ENCODE measurements at regions not wholly inside any gene's neighbourhood (a gene's known extent, or its start where the extent isn't known, plus 50 kb on each side); places are given as distances from the start of the nearest gene placed in this dataset.

DNA sequence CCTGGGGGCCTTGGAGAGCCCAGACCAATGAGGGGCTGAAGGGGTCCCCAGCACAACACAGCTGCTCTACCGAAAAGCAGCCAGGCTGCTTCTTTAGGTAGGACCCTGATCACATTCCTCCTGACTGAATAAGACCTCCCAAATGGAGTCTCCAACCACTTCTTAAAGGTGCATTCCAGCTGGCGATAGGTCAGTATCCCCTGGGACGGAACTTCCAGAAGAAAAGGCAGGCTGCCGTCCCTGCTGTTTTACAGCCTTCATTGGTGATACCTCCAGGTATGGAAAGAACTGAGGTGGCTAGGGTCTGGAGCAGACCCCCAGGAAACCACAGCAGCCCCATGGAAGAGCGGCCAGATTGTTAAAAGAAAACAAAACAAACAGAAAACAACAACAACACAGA, 340.6 kb downstream of the BTG1 start:
- no peaks in the 10 kb centered on the region for H4K20me1 ChIP-seq (ENCODE audit: insufficient read depth, low read length)
- no peaks in the 10 kb centered on the region for H3F3A ChIP-seq (ENCODE audit: insufficient read depth, low read length)
- no peaks in the 10 kb centered on the region for H3K27me3 ChIP-seq (ENCODE audit: insufficient read depth, low read length)
- no peaks in the 10 kb centered on the region for H3K36me3 ChIP-seq (ENCODE audit: insufficient read depth, low read length)
- no peak overlapping the region for H3K4me2 ChIP-seq (ENCODE audit: low read length)
- no peak overlapping the region for H3K4me3 ChIP-seq (ENCODE audit: low read depth, low read length, poor library complexity, severe bottlenecking)
- TF ChIP-seq EZH2 (IDR thresholded peaks at IDR 0.05; ENCODE audit: borderline replicate concordance, low read length) = no peak
- TF ChIP-seq, protein P1, sequence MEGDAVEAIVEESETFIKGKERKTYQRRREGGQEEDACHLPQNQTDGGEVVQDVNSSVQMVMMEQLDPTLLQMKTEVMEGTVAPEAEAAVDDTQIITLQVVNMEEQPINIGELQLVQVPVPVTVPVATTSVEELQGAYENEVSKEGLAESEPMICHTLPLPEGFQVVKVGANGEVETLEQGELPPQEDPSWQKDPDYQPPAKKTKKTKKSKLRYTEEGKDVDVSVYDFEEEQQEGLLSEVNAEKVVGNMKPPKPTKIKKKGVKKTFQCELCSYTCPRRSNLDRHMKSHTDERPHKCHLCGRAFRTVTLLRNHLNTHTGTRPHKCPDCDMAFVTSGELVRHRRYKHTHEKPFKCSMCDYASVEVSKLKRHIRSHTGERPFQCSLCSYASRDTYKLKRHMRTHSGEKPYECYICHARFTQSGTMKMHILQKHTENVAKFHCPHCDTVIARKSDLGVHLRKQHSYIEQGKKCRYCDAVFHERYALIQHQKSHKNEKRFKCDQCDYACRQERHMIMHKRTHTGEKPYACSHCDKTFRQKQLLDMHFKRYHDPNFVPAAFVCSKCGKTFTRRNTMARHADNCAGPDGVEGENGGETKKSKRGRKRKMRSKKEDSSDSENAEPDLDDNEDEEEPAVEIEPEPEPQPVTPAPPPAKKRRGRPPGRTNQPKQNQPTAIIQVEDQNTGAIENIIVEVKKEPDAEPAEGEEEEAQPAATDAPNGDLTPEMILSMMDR (IDR thresholded peaks at IDR 0.05; ENCODE audit: low read length) = no peak
- no peak overlapping the region for H3K9ac ChIP-seq (ENCODE audit: low read length)
- no peaks in the 10 kb centered on the region for H3K79me2 ChIP-seq (ENCODE audit: insufficient read depth, low read length)
- H3K9me3 ChIP-seq (ENCODE audit: low read length) = no peaks in the 10 kb centered on the region
- H3K9me2 ChIP-seq (ENCODE audit: low read depth, low read length) = no peaks in the 10 kb centered on the region
- no peak overlapping the region for H2AFZ ChIP-seq (ENCODE audit: low read length)
- no peak overlapping the region for H3K27ac ChIP-seq (ENCODE audit: low read depth, low read length, poor library complexity, severe bottlenecking)
- no peaks in the 10 kb centered on the region for H3K4me1 ChIP-seq (ENCODE audit: insufficient read depth, low read length, severe bottlenecking)

DNA sequence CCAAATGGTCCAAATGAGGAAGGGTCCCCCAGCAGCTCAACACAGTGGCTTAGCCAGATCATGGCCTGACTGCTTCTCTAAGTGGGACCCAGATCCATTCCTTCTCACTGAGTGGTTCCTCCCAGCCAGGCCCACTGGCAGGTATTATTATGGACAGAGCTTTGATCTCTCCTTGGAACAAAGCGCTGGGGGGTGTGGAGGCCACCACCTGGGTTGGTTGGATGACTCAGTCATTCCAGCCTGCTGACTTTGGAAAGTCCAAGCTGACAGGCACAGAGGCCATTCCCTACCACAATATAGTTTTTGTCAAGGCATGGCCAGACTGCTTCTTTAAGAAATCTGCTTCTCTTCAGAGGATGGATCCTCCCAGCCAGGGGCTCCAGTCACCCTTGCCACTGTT, 341.1 kb downstream of the BTG1 start:
- H3K27me3 ChIP-seq (ENCODE audit: insufficient read depth, low read length) = no peaks in the 10 kb centered on the region
- no peak overlapping the region for H3K4me2 ChIP-seq (ENCODE audit: low read length)
- H4K20me1 ChIP-seq (ENCODE audit: insufficient read depth, low read length) = no peaks in the 10 kb centered on the region
- H3K27ac ChIP-seq (ENCODE audit: low read depth, low read length, poor library complexity, severe bottlenecking) = no peak overlapping the region
- no peaks in the 10 kb centered on the region for H3K9me3 ChIP-seq (ENCODE audit: low read length)
- TF ChIP-seq, protein P1 (IDR thresholded peaks at IDR 0.05; ENCODE audit: low read length) = no peak
- no peak for TF ChIP-seq EZH2 (IDR thresholded peaks at IDR 0.05; ENCODE audit: borderline replicate concordance, low read length)
- H3K4me1 ChIP-seq (ENCODE audit: insufficient read depth, low read length, severe bottlenecking) = no peaks in the 10 kb centered on the region
- H3K36me3 ChIP-seq (ENCODE audit: insufficient read depth, low read length) = no peaks in the 10 kb centered on the region
- no peaks in the 10 kb centered on the region for H3F3A ChIP-seq (ENCODE audit: insufficient read depth, low read length)
- H3K79me2 ChIP-seq (ENCODE audit: insufficient read depth, low read length) = no peaks in the 10 kb centered on the region
- no peak overlapping the region for H2AFZ ChIP-seq (ENCODE audit: low read length)
- H3K9me2 ChIP-seq (ENCODE audit: low read depth, low read length) = no peaks in the 10 kb centered on the region
- H3K4me3 ChIP-seq (ENCODE audit: low read depth, low read length, poor library complexity, severe bottlenecking) = no peak overlapping the region
- H3K9ac ChIP-seq (ENCODE audit: low read length) = no peak overlapping the region

DNA sequence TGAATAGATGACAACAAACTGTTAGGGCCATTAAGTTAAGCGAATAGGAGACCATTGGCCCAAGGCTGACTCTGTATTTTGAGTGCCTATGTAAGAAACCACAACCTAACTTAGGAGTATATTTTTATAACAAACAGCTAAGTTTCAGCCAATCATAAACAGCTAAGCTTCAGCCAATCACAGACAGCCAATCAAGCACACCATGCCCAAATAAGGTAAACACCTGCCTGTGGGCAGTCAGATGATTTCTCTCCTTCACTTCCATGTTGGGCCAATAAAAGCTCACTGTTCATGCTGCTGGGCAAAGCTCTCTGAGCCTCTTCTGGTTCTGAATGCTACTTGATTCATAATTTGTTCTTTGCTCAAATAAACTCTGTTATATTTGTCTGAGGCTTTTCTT, 344.6 kb downstream of the BTG1 start:
- no peaks in the 10 kb centered on the region for H4K20me1 ChIP-seq (ENCODE audit: insufficient read depth, low read length)
- no peaks in the 10 kb centered on the region for H3K36me3 ChIP-seq (ENCODE audit: insufficient read depth, low read length)
- no peaks in the 10 kb centered on the region for H3K9me2 ChIP-seq (ENCODE audit: low read depth, low read length)
- no peaks in the 10 kb centered on the region for H3F3A ChIP-seq (ENCODE audit: insufficient read depth, low read length)
- no peaks in the 10 kb centered on the region for H3K27me3 ChIP-seq (ENCODE audit: insufficient read depth, low read length)
- no peak overlapping the region for H3K4me2 ChIP-seq (ENCODE audit: low read length)
- H2AFZ ChIP-seq (ENCODE audit: low read length) = no peak overlapping the region
- no peak for TF ChIP-seq EZH2 (IDR thresholded peaks at IDR 0.05; ENCODE audit: borderline replicate concordance, low read length)
- TF ChIP-seq, protein P1 (IDR thresholded peaks at IDR 0.05; ENCODE audit: low read length) = no peak
- H3K79me2 ChIP-seq (ENCODE audit: insufficient read depth, low read length) = no peaks in the 10 kb centered on the region
- H3K4me1 ChIP-seq (ENCODE audit: insufficient read depth, low read length, severe bottlenecking) = no peaks in the 10 kb centered on the region
- no peak overlapping the region for H3K27ac ChIP-seq (ENCODE audit: low read depth, low read length, poor library complexity, severe bottlenecking)
- no peak overlapping the region for H3K9ac ChIP-seq (ENCODE audit: low read length)
- no peak overlapping the region for H3K4me3 ChIP-seq (ENCODE audit: low read depth, low read length, poor library complexity, severe bottlenecking)
- H3K9me3 ChIP-seq (ENCODE audit: low read length) = no peaks in the 10 kb centered on the region
